ENCODE measurements at regions not wholly inside any gene's neighbourhood (a gene's known extent, or its start where the extent isn't known, plus 50 kb on each side); places are given as distances from the start of the nearest gene placed in this dataset.

- TF ChIP-seq SUZ12 (IDR thresholded peaks at IDR 0.05; ENCODE audit: extremely low read depth, insufficient read depth, insufficient read length), result no peak
- TF ChIP-seq YY1 (IDR thresholded peaks at IDR 0.05; ENCODE audit: insufficient read depth, insufficient read length), result no peak
- TF ChIP-seq ZNF274 (IDR thresholded peaks at IDR 0.05; ENCODE audit: low read depth, low read length), result no peak
Measured at GRCh38 chr19:32038021-32038920, 307.1 kb upstream of the ZNF507 start.
